ENCODE measurements at regions not wholly inside any gene's neighbourhood (a gene's known extent, or its start where the extent isn't known, plus 50 kb on each side); places are given as distances from the start of the nearest gene placed in this dataset.

DNA sequence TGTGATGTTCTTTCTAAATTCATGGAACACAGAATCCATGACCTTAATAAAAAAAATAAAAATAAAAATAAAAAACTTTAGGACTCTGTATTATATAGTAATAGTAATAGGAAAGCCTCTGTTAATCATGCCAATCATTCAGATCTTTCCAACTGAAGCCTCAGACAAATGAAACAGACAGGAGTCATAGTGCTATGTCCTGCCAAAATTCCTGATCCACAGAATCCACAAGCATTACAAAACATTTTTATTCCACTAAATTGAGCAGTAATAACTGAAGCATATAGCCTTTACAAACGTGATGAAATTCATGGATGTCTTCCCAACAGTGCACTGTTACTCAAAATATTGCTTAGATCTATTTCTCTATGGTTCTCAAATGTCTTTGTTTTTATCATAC lies 820.6 kb upstream of the PCDH9 start:
- TF ChIP-seq, protein P1, sequence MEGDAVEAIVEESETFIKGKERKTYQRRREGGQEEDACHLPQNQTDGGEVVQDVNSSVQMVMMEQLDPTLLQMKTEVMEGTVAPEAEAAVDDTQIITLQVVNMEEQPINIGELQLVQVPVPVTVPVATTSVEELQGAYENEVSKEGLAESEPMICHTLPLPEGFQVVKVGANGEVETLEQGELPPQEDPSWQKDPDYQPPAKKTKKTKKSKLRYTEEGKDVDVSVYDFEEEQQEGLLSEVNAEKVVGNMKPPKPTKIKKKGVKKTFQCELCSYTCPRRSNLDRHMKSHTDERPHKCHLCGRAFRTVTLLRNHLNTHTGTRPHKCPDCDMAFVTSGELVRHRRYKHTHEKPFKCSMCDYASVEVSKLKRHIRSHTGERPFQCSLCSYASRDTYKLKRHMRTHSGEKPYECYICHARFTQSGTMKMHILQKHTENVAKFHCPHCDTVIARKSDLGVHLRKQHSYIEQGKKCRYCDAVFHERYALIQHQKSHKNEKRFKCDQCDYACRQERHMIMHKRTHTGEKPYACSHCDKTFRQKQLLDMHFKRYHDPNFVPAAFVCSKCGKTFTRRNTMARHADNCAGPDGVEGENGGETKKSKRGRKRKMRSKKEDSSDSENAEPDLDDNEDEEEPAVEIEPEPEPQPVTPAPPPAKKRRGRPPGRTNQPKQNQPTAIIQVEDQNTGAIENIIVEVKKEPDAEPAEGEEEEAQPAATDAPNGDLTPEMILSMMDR (IDR thresholded peaks at IDR 0.05; ENCODE audit: insufficient read depth, low read length, poor library complexity, severe bottlenecking): no peak
- TF ChIP-seq EZH2phosphoT487 (conservative IDR thresholded peaks at IDR 0.05; ENCODE audit: low read length): no peak
